Fibroblast of lung (primary cell): ENCODE measurements at regions not wholly inside any gene's neighbourhood (a gene's known extent, or its start where the extent isn't known, plus 50 kb on each side); places are given as distances from the start of the nearest gene placed in this dataset.

Experiments
- EZH2 ChIP-seq: IDR thresholded peaks from 2 replicates; pipeline ENCODE4 v1.5.1; 2012; ENCODE audit warnings: low read length, control low read depth, mild to moderate bottlenecking; ENCODE audit errors: missing control alignments
- TF ChIP-seq, protein P1 (sequence below), 2 donors: IDR thresholded peaks in 1 of 2; conservative IDR thresholded peaks in 1 of 2; 1 replicate in 1 of 2; 2 replicates in 1 of 2; pipeline ENCODE4 v1.5.1; 2011 to 2012; ENCODE audit warnings: low read length in 2 of 2, control low read depth in 1 of 2, inconsistent platforms in 1 of 2, low read depth in 1 of 2, mild to moderate bottlenecking in 1 of 2

- TF ChIP-seq EZH2: no peak
- TF ChIP-seq, protein P1, sequence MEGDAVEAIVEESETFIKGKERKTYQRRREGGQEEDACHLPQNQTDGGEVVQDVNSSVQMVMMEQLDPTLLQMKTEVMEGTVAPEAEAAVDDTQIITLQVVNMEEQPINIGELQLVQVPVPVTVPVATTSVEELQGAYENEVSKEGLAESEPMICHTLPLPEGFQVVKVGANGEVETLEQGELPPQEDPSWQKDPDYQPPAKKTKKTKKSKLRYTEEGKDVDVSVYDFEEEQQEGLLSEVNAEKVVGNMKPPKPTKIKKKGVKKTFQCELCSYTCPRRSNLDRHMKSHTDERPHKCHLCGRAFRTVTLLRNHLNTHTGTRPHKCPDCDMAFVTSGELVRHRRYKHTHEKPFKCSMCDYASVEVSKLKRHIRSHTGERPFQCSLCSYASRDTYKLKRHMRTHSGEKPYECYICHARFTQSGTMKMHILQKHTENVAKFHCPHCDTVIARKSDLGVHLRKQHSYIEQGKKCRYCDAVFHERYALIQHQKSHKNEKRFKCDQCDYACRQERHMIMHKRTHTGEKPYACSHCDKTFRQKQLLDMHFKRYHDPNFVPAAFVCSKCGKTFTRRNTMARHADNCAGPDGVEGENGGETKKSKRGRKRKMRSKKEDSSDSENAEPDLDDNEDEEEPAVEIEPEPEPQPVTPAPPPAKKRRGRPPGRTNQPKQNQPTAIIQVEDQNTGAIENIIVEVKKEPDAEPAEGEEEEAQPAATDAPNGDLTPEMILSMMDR (conservative IDR thresholded peaks at IDR 0.05 in 1 of 2, IDR thresholded peaks at IDR 0.05 in 1 of 2; ENCODE audit: low read depth in 1 of 2, low read length in 2 of 2): no peak
These were observed 111.3 kb downstream of the TSN start for GRCh38 chr2:121866789-121867188.
